GM12873 (cell line): ENCODE measurements at regions not wholly inside any gene's neighbourhood (a gene's known extent, or its start where the extent isn't known, plus 50 kb on each side); places are given as distances from the start of the nearest gene placed in this dataset.

Source experiments
- CTCF ChIP-seq: IDR thresholded peaks from 2 replicates; pipeline ENCODE4 v1.5.1; 2012; ENCODE audit warnings: low read depth, mild to moderate bottlenecking, moderate library complexity, low read length, control low read depth; ENCODE audit not compliant: insufficient read depth; ENCODE audit errors: missing control alignments

DNA sequence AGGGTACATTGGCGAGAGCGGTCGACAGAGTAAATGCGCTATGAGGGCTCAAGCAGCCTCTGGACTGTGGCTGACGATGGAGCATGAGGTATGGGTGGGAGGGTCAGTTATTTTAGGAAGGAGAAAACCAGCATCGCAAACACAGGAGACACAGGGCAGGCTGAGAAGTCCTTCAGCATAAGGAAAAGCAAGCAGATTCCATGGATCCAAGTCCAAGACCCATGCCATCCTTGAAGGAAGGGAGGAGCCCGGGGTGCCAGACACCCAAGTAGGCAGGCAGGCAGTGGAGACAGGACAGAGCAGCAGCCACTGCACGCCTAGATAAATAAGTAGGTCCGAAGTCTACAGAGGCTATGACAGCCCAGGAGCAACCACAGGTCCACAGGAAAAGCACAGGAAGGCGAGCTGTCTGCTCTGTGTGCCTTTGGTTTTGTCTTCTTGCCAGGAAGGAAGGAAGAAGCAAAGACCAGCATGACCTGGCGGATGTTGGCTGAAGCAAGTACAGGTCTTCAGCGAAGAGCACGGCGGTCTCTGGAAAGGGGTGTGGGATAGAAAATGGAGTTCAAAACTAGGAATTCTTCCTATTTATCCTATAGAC, 76.4 kb upstream of the SLC45A1 start:
- TF ChIP-seq CTCF = no peak

DNA sequence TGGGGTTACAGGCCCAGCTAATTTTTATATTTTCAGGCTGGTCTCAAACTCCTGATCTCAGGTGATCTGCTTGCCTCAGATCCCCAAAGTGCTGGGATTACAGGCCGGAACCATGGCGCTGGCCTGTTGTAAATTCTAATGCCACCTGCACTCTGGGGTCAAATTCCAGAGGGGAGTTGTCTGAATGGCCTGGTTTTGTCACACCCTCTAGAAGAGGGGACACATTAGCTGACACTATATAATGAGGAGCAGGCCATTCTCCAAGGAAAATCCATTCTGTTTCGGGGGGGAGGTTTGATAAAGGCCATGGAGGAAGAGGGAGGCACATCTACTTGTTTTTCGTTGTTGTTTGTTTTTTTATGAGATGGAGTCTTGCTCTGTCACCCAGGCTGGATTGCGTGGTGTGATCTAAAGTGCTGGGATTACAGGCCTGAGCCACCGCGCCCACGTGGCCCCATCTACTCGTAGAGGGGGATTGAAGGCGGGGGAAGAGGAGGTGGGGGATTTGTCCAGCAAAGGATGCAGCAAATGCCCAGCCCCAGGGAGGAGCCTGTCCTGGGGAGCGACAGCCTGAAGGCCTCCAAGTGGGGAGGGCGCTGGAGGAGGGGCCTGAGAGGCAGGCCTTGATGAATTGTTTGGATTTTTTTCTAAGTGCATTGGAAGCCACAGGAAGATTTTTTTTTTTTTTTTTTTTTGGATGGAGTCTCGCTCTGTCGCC, 78.4 kb upstream of the SLC45A1 start:
- TF ChIP-seq CTCF = no peak

- TF ChIP-seq CTCF = peak; percentile 22
Observed at GRCh38 chr1:8239039-8239305, 78.9 kb upstream of the SLC45A1 start.

DNA sequence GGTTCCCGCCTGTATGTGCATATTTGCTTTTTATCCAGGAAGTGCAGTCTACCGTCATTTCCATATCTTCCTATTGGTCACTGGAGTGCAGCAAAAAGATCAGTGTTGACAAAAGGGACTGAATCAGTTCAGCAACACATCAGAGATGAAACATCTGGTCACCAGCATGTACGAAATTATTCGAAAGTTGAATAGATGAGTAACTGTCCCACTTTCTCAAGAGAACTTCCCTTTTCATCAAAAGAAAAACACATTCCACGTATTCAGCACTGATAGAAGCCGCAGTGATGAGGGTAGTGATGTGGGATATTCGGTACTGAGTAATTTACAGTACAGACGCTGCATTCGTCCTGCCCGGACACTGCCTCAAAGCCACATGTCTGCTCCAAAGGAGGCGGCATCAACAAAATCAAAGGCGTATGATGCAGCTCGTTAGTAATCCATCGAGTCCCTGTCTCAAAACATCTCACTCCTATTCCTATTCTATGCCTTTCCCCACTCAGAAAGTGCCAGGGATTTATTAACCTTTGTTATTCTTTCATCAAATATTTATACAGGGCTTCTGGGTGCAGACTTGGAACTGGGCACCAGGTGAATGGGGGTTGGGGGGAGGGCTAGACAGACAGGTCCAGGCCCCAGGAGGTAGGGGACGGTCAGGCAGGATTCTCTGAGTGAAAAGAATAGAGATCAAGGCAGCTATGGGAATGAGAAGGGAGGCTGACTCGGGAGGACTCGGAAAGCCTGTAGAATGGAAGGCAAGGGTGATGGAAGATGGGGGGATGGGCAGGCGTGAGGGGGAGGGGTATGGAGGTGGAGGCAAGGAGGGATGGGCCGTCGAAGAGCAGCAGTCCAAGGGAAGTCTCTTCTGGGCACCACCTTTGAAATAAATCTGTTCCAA, 79.5 kb upstream of the SLC45A1 start:
- no peak for TF ChIP-seq CTCF

DNA sequence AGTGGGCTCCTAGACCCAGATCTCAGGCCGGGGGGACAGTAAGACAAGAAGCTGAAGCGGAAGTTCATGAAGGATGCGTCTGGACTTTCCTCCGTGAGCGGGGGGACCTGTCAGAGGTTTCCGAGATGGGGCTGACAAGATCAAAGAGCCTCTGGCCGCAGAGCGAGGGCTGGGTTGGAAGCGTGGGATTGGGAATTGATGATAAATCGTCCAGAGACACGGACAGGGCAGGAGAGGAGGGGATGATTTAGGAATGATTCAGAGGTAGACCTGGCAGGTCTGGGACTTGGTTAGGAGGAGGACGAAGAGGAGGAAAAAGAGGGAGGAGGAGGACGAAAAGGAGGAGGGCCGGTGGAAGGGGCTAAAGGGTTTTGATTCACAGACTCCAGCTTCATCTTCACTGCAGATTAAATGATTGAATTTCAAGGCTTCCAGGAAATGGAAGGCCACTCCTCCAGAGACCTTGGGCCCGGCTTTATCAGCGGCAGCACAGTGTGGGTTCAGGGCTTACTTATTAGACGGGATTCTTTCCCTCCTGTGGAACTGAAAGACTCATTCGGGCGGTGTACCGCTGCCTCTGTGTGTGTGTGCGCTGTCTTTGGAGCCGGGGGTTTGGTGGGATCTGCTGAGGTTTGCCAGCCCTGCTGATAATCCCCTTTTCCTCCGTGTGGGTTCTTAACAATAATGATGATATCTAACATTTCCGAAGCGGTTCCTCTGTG, 85.7 kb upstream of the SLC45A1 start:
- TF ChIP-seq CTCF = no peak

DNA sequence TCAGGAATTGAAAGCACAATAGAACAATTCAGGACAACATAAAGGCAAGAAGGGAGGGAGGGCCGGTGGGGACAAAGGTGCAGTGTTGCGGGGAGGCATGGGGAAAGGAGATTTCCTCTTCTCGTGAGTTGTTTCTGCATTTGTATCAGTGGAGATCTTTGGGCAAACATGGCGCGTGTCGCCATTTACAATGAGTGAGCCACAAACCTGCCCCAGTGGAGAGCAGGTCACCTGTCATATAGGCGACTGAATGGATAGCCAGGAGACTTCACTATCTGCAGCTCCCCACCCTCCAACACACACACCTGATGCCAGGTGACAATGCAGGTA, 87.7 kb upstream of the SLC45A1 start:
- no peak for TF ChIP-seq CTCF

- no peak for TF ChIP-seq CTCF
Observed at GRCh38 chr1:8228253-8228652, 89.7 kb upstream of the SLC45A1 start.
